Vagina (tissue), 2 donors: ENCODE measurements at regions not wholly inside any gene's neighbourhood (a gene's known extent, or its start where the extent isn't known, plus 50 kb on each side); places are given as distances from the start of the nearest gene placed in this dataset.

ENCODE experiments used
- DNase-seq, 2 donors: peaks; one replicate each; pipeline ENCODE4 v3.0.0-alpha.2; 2017; ENCODE audit errors: extremely low spot score in 2 of 2
- H3K27ac ChIP-seq: fragments of 200-600 bp; sonication (generic); one replicate; pipeline ENCODE4 v1.5.1; 2019
- H3K27me3 ChIP-seq: fragments of 200-600 bp; sonication (generic); one replicate; pipeline ENCODE4 v1.5.1; 2019
- H3K36me3 ChIP-seq, 2 donors: fragments of 200-600 bp; sonication (generic); one replicate each; pipeline ENCODE4 v1.5.1; 2017 to 2019
- H3K4me1 ChIP-seq: fragments of 200-600 bp; sonication (generic); one replicate; pipeline ENCODE4 v1.5.1; 2019
- H3K4me3 ChIP-seq, 2 donors: fragments of 200-600 bp; sonication (generic); 1 replicate in 1 of 2; 2 replicates in 1 of 2; pipeline ENCODE4 v1.5.1; 2016 to 2019
- H3K9me3 ChIP-seq: fragments of 200-600 bp; sonication (generic); one replicate; pipeline ENCODE4 v1.5.1; 2019
- POLR2A ChIP-seq, 2 donors: fragments of 450-650 bp; IDR thresholded peaks; one replicate each; pipeline ENCODE4 v1.6.1; 2017; ENCODE audit warnings: antibody characterized with exemption in 2 of 2, mild to moderate bottlenecking in 2 of 2, moderate library complexity in 2 of 2
- POLR2AphosphoS5 ChIP-seq, 2 donors: sonication (generic); formaldehyde crosslinking; IDR thresholded peaks; one replicate each; pipeline ENCODE4 v1.9.0; 2017; ENCODE audit warnings: antibody characterized with exemption in 2 of 2, mild to moderate bottlenecking in 2 of 2, low read depth in 1 of 2; ENCODE audit not compliant: insufficient read depth in 1 of 2
- intact Hi-C: fragments of 100-400 bp; cut with DNase I; formaldehyde crosslinking; loops from one replicate; pipeline ENCODE4 v1.15.1; 2023
- TF ChIP-seq, protein P1 (sequence below), 3 experiments: fragments of 450-650 bp in 2 of 3; fragments of 200-600 bp in 1 of 3; sonication (generic) in 1 of 3; IDR thresholded peaks; one replicate each; pipeline ENCODE4 v1.5.1; 2017 to 2019; ENCODE audit warnings: antibody characterized with exemption in 3 of 3, mild to moderate bottlenecking in 2 of 3, moderate library complexity in 2 of 3

GRCh38 chr1:229875086-229875485 is 192.0 kb upstream of the GALNT2 start:
- no peaks in the 10 kb centered on the region for H3K9me3 ChIP-seq
- no peaks in the 10 kb centered on the region for H3K27me3 ChIP-seq
- no peak for DNase-seq
- no peaks in the 10 kb centered on the region for H3K4me1 ChIP-seq
- no peak overlapping the region for H3K27ac ChIP-seq
- intact Hi-C loops: no loop called here
- TF ChIP-seq POLR2AphosphoS5 (IDR thresholded peaks at IDR 0.05; ENCODE audit: insufficient read depth in 1 of 2, low read depth in 1 of 2) (no peak), POLR2A (IDR thresholded peaks at IDR 0.05) (no peak)
- TF ChIP-seq, protein P1, sequence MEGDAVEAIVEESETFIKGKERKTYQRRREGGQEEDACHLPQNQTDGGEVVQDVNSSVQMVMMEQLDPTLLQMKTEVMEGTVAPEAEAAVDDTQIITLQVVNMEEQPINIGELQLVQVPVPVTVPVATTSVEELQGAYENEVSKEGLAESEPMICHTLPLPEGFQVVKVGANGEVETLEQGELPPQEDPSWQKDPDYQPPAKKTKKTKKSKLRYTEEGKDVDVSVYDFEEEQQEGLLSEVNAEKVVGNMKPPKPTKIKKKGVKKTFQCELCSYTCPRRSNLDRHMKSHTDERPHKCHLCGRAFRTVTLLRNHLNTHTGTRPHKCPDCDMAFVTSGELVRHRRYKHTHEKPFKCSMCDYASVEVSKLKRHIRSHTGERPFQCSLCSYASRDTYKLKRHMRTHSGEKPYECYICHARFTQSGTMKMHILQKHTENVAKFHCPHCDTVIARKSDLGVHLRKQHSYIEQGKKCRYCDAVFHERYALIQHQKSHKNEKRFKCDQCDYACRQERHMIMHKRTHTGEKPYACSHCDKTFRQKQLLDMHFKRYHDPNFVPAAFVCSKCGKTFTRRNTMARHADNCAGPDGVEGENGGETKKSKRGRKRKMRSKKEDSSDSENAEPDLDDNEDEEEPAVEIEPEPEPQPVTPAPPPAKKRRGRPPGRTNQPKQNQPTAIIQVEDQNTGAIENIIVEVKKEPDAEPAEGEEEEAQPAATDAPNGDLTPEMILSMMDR (IDR thresholded peaks at IDR 0.05): no peak
- H3K36me3 ChIP-seq: no peaks in the 10 kb centered on the region
- H3K4me3 ChIP-seq: no peak overlapping the region

- Histone ChIP-seq H3K4me3 (no peak overlapping the region), H3K36me3 (no peaks in the 10 kb centered on the region), H3K27ac (no peak overlapping the region), H3K4me1 (no peaks in the 10 kb centered on the region), H3K27me3 (no peaks in the 10 kb centered on the region), H3K9me3 (no peaks in the 10 kb centered on the region)
- TF ChIP-seq, protein P1 (IDR thresholded peaks at IDR 0.05): no peak
- TF ChIP-seq POLR2A (IDR thresholded peaks at IDR 0.05) (no peak), POLR2AphosphoS5 (IDR thresholded peaks at IDR 0.05; ENCODE audit: insufficient read depth in 1 of 2, low read depth in 1 of 2) (no peak)
- no peak for DNase-seq
- intact Hi-C loops: no loop called here
Measured at GRCh38 chr1:229879746-229880145, 187.3 kb upstream of the GALNT2 start.

DNA sequence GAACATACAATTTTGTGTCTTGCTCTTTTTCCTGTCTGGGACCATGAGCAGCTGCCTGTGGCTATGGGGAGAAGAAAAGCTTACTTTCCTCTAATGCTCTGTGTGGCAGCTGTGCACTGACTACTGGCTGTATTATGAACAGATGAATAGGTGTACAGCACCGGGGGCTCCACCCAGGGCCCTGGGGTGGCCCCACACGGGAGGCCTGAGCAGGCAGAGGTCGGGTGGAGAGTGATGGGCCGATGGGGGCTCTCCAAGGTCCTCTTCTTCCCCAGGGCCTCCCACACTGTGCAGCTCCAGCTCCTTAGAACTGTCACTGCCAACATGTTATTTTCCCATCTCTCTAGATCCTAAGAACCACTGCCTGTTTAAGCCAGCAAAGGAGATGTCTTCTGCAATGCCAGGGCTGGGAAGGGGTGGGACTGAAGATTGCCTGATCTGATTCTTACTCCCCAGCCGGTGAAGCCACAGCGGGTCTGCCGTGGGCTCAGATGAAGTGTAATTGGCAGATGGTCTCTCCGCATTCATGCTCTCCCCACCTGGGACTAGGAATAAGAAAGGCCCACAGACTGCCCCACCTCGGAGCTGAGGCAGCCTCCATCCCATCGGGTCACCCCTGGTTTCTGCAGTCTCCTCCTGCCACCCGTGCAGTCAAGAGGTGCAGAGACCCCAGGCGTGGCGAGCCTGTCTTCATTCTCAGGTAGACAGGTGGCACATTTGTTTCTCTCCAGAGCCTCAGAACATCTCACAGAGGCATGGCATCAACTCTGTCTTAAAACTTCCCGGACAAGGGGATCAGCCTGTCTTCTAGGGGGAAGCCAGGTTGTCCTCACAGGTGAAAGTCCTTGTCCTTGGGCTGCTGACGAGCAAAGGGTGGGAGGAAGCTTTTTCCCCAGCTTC is 186.5 kb upstream of the GALNT2 start:
- no peaks in the 10 kb centered on the region for H3K27me3 ChIP-seq
- no peaks in the 10 kb centered on the region for H3K4me1 ChIP-seq
- intact Hi-C loops: no loop called here
- H3K4me3 ChIP-seq: no peak overlapping the region
- peak; percentile 71 to 82 for DNase-seq
- TF ChIP-seq POLR2A (IDR thresholded peaks at IDR 0.05): no peak
- TF ChIP-seq, protein P1 (IDR thresholded peaks at IDR 0.05): no peak
- TF ChIP-seq POLR2AphosphoS5 (IDR thresholded peaks at IDR 0.05; ENCODE audit: insufficient read depth in 1 of 2, low read depth in 1 of 2): no peak
- no peaks in the 10 kb centered on the region for H3K36me3 ChIP-seq
- no peaks in the 10 kb centered on the region for H3K9me3 ChIP-seq
- H3K27ac ChIP-seq: no peak overlapping the region

DNA sequence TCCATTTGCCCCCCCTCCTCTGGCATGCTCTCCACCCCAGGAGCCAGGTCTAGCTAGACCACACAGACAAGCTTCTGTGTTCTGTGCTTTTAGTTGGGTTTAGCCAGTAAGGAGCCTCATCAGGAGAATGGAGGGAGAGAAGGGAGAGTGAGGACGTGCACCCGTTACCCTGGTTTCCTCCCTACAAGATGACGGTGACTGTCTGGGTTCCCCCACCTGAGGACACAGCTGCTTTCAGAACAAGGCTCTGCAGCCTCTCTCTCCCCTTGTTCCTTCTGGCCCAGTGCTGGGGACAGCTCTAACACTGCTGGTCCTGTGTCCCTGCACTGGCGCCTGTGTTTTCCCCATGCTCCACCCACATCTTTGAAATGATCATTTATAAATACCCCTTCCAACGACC is 184.4 kb upstream of the GALNT2 start:
- Histone ChIP-seq H3K27ac (no peak overlapping the region), H3K27me3 (no peaks in the 10 kb centered on the region), H3K36me3 (no peaks in the 10 kb centered on the region), H3K4me1 (no peaks in the 10 kb centered on the region), H3K9me3 (no peaks in the 10 kb centered on the region), H3K4me3 (no peak overlapping the region)
- DNase-seq: peak; percentile 40 to 87
- intact Hi-C loops: no loop called here
- TF ChIP-seq, protein P1 (IDR thresholded peaks at IDR 0.05): no peak
- TF ChIP-seq POLR2A (IDR thresholded peaks at IDR 0.05) (no peak), POLR2AphosphoS5 (IDR thresholded peaks at IDR 0.05; ENCODE audit: insufficient read depth in 1 of 2, low read depth in 1 of 2) (no peak)
